ENCODE measurements at regions not wholly inside any gene's neighbourhood (a gene's known extent, or its start where the extent isn't known, plus 50 kb on each side); places are given as distances from the start of the nearest gene placed in this dataset.

DNA sequence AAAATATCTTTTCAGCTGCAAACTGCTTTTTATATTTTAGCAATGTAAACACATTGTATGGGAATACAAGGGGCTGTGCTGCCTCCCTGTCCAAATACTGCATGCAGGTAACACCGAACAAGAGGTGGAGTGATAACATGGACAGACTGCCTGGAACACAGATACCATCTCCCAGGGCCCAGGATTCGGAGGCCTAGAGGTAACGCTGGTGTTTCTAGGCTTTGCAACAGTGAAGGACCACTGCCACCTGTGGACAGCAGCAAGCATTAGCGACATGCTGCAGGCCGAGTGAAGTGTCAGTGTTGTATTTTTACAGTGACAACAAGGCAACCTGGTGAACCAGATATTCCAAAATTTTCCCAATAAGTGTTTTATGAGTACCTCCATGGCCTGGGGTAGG is 379.1 kb downstream of the DMRT2 start:
- TF ChIP-seq, protein P1, sequence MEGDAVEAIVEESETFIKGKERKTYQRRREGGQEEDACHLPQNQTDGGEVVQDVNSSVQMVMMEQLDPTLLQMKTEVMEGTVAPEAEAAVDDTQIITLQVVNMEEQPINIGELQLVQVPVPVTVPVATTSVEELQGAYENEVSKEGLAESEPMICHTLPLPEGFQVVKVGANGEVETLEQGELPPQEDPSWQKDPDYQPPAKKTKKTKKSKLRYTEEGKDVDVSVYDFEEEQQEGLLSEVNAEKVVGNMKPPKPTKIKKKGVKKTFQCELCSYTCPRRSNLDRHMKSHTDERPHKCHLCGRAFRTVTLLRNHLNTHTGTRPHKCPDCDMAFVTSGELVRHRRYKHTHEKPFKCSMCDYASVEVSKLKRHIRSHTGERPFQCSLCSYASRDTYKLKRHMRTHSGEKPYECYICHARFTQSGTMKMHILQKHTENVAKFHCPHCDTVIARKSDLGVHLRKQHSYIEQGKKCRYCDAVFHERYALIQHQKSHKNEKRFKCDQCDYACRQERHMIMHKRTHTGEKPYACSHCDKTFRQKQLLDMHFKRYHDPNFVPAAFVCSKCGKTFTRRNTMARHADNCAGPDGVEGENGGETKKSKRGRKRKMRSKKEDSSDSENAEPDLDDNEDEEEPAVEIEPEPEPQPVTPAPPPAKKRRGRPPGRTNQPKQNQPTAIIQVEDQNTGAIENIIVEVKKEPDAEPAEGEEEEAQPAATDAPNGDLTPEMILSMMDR (IDR thresholded peaks at IDR 0.05; ENCODE audit: poor library complexity) = no peak
- TF ChIP-seq EZH2 (IDR thresholded peaks at IDR 0.05; ENCODE audit: borderline replicate concordance) (no peak), EZH2phosphoT487 (IDR thresholded peaks at IDR 0.05; ENCODE audit: low read depth, severe bottlenecking, unreplicated experiment) (no peak)

All from hepatocyte (in vitro differentiated cells).